ENCODE measurements at regions not wholly inside any gene's neighbourhood (a gene's known extent, or its start where the extent isn't known, plus 50 kb on each side); places are given as distances from the start of the nearest gene placed in this dataset.
"Not testable (repeated sequence)": the region's sequence is repeated elsewhere in the genome, so short reads cannot be mapped to it uniquely, and the experiment has no call there.

GRCh38 chr5:158011422-158011821 is 152.5 kb upstream of the CLINT1 start:
- ATAC-seq, result no peak
- no peak for DNase-seq (ENCODE audit: low spot score)

- DNase-seq (ENCODE audit: low spot score) (no peak), ATAC-seq (no peak)
These were observed 151.9 kb upstream of the CLINT1 start for GRCh38 chr5:158010831-158011230.

GRCh38 chr5:158007336-158007735 is 148.4 kb upstream of the CLINT1 start:
- no peak for DNase-seq (ENCODE audit: low spot score)
- ATAC-seq, result no peak

GRCh38 chr5:157999696-158000095 is 140.8 kb upstream of the CLINT1 start:
- ATAC-seq, result no peak

GRCh38 chr5:157997991-157998504 is 139.1 kb upstream of the CLINT1 start:
- no peak for ATAC-seq

More at GRCh38 chr5:157999696-158000095, 140.8 kb upstream of the CLINT1 start:
- no peak for DNase-seq (ENCODE audit: low spot score)

GRCh38 chr5:157994906-157995519 is 136.1 kb upstream of the CLINT1 start:
- ATAC-seq (peak; percentile 100), DNase-seq (ENCODE audit: low spot score) (peak; percentile 68)

More at GRCh38 chr5:157997991-157998504, 139.1 kb upstream of the CLINT1 start:
- no peak for DNase-seq (ENCODE audit: low spot score)

- DNase-seq (ENCODE audit: low spot score) (no peak), ATAC-seq (no peak)
These were observed 135.2 kb upstream of the CLINT1 start for GRCh38 chr5:157993986-157994691.

- DNase-seq (ENCODE audit: low spot score) (no peak), ATAC-seq (no peak)
These were observed 134.3 kb upstream of the CLINT1 start for GRCh38 chr5:157993201-157993600.

DNA sequence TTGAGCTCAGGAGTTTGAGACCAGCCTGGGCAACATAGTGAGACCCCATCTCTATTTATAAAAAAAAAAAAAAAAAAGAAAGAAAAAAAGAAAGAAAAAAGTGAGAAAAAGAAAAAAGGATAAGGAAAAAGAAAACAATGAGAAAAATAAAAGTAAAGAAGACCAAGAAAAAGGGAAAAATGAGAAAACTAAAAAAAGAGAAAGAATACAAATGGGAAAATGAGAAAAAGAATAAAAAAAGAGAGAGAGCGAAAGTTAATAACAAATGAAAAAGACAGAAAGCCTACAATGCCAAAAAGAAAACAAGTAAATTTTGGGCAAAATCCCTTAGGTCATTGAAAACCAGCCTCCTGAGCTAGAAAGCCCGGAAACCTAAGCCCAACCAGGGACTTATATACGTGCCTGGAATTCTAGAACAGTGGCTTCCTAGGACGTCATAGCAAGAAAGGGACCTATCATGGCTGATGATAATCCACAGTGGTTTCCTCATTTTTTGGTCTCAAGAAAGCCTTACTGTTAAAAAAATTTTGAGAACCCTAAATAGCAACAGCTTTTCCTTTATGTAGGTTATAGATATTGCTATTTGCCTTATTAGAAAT is 131.7 kb upstream of the CLINT1 start:
- no peak for ATAC-seq
- DNase-seq (ENCODE audit: low spot score), result no peak

GRCh38 chr5:157989296-157989695 is 130.4 kb upstream of the CLINT1 start:
- no peak for ATAC-seq
- DNase-seq (ENCODE audit: low spot score), result no peak

- ATAC-seq (no peak), DNase-seq (ENCODE audit: low spot score) (no peak)
These were observed 128.3 kb upstream of the CLINT1 start for GRCh38 chr5:157987259-157987658.

DNA sequence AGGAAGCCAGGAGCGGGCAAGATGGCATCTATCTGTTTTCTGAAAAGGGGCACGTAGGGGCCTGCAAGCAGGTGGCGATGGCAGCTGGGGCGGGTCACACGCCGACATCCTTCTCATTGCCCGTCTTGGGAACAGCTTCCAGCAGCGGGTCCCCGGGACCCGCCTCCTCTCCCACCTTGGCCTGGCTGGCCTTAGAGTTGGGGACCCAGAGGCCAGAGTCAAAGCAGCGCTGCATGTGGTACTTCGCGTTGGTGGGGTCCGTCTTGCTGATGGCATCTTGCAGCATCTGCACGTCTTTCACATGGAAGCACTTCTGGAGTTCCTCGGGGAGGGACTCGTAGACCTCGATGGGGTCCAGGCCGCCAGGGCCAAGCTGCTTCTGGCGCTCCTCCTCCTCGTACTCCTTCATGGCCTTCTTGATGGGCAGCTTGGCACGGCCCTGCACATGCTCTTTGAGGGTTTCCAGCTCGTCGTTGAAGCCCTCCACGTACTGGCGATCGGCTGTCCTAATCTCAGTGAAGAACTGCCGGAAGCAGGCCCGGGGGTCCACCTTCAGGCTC is 127.6 kb upstream of the CLINT1 start:
- DNase-seq (ENCODE audit: low spot score) (no peak), ATAC-seq (no peak)

DNA sequence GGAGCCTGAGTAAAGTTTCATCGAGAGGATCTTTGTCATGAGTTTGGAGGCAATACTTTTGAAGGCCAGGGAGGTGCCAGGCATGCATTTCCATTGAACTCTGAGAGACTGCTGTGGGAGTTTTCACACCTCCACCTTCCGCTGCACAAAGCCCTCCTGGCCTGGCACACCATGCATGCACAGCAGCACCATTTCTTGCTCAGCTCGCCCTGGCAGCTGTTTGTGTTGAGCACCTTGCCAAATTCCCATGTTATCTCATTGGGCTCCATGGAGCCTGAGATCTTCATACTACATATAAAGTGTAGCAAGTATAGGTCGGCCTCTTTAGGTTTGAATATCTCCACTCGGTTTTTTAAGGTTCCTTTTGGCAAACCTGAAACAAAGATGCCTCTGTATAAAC is 125.7 kb upstream of the CLINT1 start:
- DNase-seq (ENCODE audit: low spot score) (no peak), ATAC-seq (no peak)

GRCh38 chr5:157983906-157984551 is 125.1 kb upstream of the CLINT1 start:
- DNase-seq (ENCODE audit: low spot score) (no peak), ATAC-seq (no peak)

- DNase-seq (ENCODE audit: low spot score) (no peak), ATAC-seq (peak; percentile 57)
These were observed 119.1 kb upstream of the CLINT1 start for GRCh38 chr5:157978061-157978460.

DNA sequence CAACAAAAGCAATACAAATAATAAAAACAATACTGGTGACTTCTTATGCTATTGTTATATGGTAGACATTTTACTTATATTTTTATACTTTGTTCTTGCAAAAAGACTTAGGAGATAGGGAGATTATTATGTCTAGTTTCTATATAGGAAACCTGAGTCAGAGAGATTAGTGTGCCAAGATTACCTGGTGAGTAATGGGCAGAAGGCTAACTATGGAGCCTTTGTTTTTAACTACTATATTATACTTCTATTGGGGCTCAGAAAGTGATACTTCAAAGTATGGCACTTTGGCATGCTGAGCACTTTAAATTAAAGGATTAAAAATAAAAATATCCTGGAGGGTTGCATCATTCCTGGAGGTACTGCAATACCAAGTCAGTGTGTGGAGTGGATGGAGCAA is 117.5 kb upstream of the CLINT1 start:
- ATAC-seq (no peak), DNase-seq (ENCODE audit: low spot score) (no peak)

- DNase-seq (ENCODE audit: low spot score), result no peak
- no peak for ATAC-seq
These were observed 113.6 kb upstream of the CLINT1 start for GRCh38 chr5:157972579-157972978.

GRCh38 chr5:157971571-157972216 is 112.7 kb upstream of the CLINT1 start:
- DNase-seq (ENCODE audit: low spot score), result no peak
- no peak for ATAC-seq

GRCh38 chr5:157968570-157968969 is 109.6 kb upstream of the CLINT1 start:
- ATAC-seq; DNase-seq (ENCODE audit: low spot score): not testable (repeated sequence)

DNA sequence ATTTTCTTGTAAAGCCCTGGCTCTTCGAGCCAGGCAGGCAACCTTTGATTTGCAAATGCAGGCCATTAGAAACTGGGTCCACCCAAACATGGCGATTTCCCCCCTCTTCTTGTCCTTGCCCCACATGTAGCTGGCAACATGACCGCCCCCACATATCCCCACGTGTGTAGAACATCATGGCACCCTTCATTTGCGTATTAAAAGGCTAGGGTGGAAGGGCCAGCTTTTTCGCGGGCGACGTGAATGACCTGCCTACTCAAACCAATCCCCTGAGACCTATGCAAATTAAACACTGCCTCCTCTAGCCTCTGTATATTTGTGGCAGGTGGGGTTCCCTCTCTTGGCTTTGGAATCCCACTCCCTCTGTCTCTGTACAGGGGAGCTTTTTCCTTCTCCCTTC is 107.0 kb upstream of the CLINT1 start:
- DNase-seq (ENCODE audit: low spot score) (no peak), ATAC-seq (no peak)

All from left lobe of liver (tissue), 2 donors.